Lower leg skin (tissue), 4 donors: ENCODE measurements at regions not wholly inside any gene's neighbourhood (a gene's known extent, or its start where the extent isn't known, plus 50 kb on each side); places are given as distances from the start of the nearest gene placed in this dataset.

Experiments used
- DNase-seq, 2 donors: peaks; one replicate each; pipeline ENCODE4 v3.0.0-alpha.2; 2019; ENCODE audit warnings: low spot score in 2 of 2
- H3K4me3 ChIP-seq: fragments of 200-600 bp; sonication (generic); 2 replicates; pipeline ENCODE4 v1.5.1; 2017; ENCODE audit warnings: mild to moderate bottlenecking, low read depth; ENCODE audit not compliant: poor library complexity, severe bottlenecking
- CTCF ChIP-seq, 3 donors: fragments of 450-650 bp; IDR thresholded peaks; one replicate each; pipeline ENCODE4 v1.5.1; 2016; ENCODE audit warnings: antibody characterized with exemption in 3 of 3, mild to moderate bottlenecking in 3 of 3, moderate library complexity in 2 of 3
- POLR2A ChIP-seq, 2 donors: fragments of 450-650 bp; IDR thresholded peaks; one replicate each; pipeline ENCODE4 v1.6.1; 2016 to 2017; ENCODE audit warnings: antibody characterized with exemption in 2 of 2, mild to moderate bottlenecking in 1 of 2, moderate library complexity in 1 of 2
- WGBS, 2 donors: methylation state at CpG; one replicate each; pipeline ENCODE4 v1.1.5; 2018; 5-methylcytosine and 5-hydroxymethylcytosine counted together
- intact Hi-C: fragments of 100-400 bp; cut with DNase I; formaldehyde crosslinking; loops from one replicate; pipeline ENCODE4 v1.15.0; 2023; ENCODE audit warnings: low total_unique reads

DNA sequence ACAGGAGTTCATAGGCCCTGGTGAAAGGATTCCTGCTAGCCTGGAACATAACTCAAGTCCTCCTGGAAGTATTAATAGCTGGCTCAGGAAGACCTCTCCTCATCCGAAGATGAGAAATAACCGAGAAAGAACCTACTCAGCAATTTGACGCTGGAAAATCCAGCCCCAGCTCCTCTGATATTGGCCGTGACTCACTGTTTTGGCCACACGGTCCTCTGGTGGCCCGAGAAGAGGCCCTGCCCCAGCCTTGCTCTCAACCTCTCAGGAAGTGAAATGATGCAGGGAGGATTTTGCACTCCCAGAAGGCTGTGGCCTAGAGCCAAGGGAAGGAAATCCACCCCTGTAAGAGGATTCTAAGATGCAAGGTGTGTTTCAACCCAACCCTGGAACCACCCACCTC lies 121.6 kb downstream of the MTPAP start:
- DNase-seq, result no peak
- WGBS, 2 donors, result 61 to 85% methylated on average over 6 of the region's 6 CpGs
- no peak overlapping the region for H3K4me3 ChIP-seq
- intact Hi-C loops, result no loop called here
- no peak for TF ChIP-seq POLR2A (IDR thresholded peaks at IDR 0.05)
- no peak for TF ChIP-seq CTCF (IDR thresholded peaks at IDR 0.05)

DNA sequence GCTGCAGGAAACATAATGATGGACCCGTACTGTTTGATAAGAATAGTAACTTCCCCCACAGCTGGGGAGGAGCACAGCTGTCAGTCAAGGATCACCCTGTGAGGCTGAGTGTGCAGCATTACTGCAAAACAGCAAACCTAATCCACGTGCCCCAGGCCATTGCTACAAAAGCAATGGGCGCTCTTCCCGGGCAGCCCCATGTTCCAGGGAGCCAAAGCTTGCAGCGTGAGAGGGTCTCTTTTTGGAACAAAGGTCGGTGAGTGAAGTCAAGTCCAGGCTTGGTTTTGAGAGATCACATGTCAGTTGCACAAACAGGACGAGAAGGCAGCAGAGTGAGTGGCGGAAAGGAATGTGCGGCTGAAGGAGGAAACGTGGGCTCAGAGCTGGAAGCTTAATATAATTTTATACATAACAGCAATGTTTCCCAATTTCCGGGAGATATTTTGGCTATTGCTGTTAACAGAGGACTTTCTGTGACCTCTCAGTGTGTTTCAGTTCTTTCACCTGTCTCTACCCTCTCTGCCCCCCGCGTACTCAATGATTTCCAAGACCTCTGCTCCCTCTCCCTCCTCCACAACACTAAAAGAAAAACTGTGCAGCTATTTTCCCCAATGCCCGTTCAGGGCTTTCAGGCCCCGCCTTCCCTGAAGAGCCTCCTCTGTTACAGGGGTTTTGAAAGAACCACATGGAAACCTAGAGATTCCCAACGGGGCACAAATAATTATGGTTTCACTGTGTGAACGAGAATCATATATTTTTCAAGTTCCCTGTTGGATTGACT lies 128.9 kb downstream of the MTPAP start:
- no peak overlapping the region for H3K4me3 ChIP-seq
- WGBS, 2 donors, result 14 to 16% methylated on average over 17 of the region's 17 CpGs
- intact Hi-C loops, result no loop called here
- peak in 1 of 2 donors; percentile 21 for DNase-seq
- no peak for TF ChIP-seq CTCF (IDR thresholded peaks at IDR 0.05)
- no peak for TF ChIP-seq POLR2A (IDR thresholded peaks at IDR 0.05)

DNA sequence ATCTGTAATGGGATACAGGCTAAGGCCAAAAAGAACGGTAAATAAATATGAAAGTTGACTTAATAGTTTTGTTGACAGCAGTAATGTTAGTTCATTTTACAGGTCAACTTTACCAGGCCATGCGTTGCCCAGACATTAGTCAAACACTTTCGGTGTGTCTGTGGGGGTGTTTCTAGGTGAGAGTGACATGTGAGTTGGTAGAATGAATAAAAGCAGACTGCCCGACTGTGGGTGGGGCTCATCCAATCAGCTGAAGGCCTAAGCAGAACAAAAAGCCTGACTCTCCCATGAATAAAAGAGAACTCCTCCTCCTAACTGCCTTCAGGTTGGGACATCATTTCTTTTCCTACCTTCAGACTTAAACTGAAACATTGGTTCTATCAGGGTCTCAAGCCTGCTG lies 132.3 kb downstream of the MTPAP start:
- 78 to 81% methylated on average over 4 of the region's 4 CpGs for WGBS, 2 donors
- intact Hi-C loops, result no loop called here

DNA sequence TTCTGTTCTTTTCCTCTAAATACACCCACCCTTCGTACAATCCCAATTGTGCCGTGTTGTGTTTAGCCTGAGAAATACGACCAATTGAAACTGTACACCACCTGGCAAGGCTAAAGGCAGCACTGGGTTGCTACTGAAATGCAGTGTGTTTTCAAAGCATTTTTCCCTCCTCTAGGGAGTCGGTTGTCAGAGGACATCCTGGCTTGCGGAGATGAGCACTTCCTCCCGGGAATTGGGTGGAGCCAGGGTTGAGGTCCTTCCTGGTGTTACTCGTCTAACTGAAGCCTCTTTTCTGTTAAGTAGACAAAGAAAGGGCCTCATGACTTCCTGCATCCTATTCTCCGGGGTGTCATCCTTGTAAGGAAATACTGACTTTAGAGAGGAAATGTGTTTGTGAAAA lies 133.5 kb downstream of the MTPAP start:
- H3K4me3 ChIP-seq, result no peak overlapping the region
- DNase-seq, result peak in 1 of 2 donors; percentile 72
- intact Hi-C loops, result no loop called here
- no peak for TF ChIP-seq POLR2A (IDR thresholded peaks at IDR 0.05)
- TF ChIP-seq CTCF (IDR thresholded peaks at IDR 0.05), result no peak
- WGBS, 2 donors, result 38 to 43% methylated on average over 8 of the region's 8 CpGs

More for the DNA sequence above, 132.3 kb downstream of the MTPAP start:
- no peak for DNase-seq
- no peak overlapping the region for H3K4me3 ChIP-seq
- no peak for TF ChIP-seq POLR2A (IDR thresholded peaks at IDR 0.05)
- TF ChIP-seq CTCF (IDR thresholded peaks at IDR 0.05), result no peak

- DNase-seq, result no peak
- intact Hi-C loops, result no loop called here
- WGBS, 2 donors, result 74 to 84% methylated on average over 2 of the region's 2 CpGs
- H3K4me3 ChIP-seq, result no peak overlapping the region
- no peak for TF ChIP-seq POLR2A (IDR thresholded peaks at IDR 0.05)
- no peak for TF ChIP-seq CTCF (IDR thresholded peaks at IDR 0.05)
These were observed 133.9 kb downstream of the MTPAP start for GRCh38 chr10:30215141-30215540.

DNA sequence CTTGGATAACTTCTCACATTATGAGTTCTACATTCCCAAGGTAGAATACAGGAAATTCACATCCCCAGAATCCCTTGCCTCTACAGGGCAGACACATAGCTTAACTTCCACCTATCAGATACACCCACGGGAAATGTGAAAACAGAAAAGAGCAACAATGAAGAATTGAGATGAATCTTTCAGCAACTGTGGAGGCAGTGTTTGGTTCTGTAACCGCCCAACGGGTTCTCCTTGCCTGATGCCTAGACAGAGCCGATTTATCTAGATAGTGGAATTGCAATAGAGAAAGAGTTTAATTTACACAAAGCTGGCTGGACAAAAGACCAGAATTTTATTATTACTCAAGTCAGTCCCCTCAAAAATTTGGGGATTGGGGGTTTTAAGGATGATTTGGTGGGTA lies 138.8 kb downstream of the MTPAP start:
- TF ChIP-seq CTCF (IDR thresholded peaks at IDR 0.05), result no peak
- no peak for TF ChIP-seq POLR2A (IDR thresholded peaks at IDR 0.05)
- WGBS, 2 donors, result 96 to 97% methylated on average over 4 of the region's 4 CpGs
- no peak for DNase-seq
- H3K4me3 ChIP-seq, result no peak overlapping the region
- intact Hi-C loops, result no loop called here
